COR-L47 (cell line): ENCODE measurements at regions not wholly inside any gene's neighbourhood (a gene's known extent, or its start where the extent isn't known, plus 50 kb on each side); places are given as distances from the start of the nearest gene placed in this dataset.
A peak's percentile ranks its signal among the peaks of the same experiment; 100 is the strongest.
"Not testable (repeated sequence)": the region's sequence is repeated elsewhere in the genome, so short reads cannot be mapped to it uniquely, and the experiment has no call there.

Experiments
- DNase-seq: peaks from one replicate; lab custom pipeline; 2025; lab: John Stamatoyannopoulos, UW

- DNase-seq, result no peak
Observed at GRCh38 chr15:49706805-49707204, 86.0 kb downstream of the DTWD1 start.

GRCh38 chr15:49707598-49707997 is 86.8 kb downstream of the DTWD1 start:
- DNase-seq, result no peak

GRCh38 chr15:49709646-49710214 is 88.9 kb downstream of the DTWD1 start:
- DNase-seq, result no peak

- no peak for DNase-seq
Observed at GRCh38 chr15:49712162-49712561, 91.3 kb downstream of the DTWD1 start.

GRCh38 chr15:49712846-49713450 is 92.1 kb downstream of the DTWD1 start:
- DNase-seq, result no peak

DNA sequence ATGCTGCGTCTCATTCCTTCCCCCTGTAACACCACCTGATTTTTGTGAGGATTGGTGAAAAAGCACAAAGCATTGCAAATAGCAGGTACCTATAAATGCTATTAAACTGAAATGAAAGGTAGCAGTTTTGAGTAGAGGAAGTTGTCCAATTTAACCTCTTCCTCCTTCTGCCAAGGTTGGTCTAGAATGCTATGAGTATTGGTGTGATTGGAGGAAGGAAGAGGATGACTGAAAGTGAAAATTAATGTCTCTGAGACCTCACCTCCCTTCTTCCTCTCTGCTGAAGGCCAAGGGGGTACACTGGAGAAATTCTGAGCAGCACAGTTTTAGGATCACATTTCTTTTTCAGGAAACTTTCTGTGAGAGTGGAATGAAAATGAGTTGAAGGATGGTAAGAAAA is 94.4 kb downstream of the DTWD1 start:
- no peak for DNase-seq

DNA sequence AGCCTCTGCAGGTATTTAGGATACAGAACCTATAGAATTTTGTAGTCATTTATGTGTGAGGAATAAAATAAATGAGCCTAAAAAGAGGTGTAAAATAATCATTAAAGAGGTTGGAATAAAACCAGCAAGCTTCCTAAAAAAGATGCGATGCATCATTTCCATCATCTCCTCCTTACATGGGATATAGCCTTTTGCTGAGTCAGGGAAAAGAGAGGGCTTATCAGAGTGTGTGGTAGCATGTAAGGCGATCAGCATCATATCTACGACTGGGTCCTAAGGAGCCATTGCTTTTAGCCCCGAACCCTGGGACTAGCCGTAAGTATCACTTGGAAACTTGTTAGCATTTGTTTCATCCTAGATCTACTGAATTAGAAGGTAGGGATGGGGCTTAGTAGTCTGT is 94.9 kb downstream of the DTWD1 start:
- no peak for DNase-seq

GRCh38 chr15:49718234-49718633 is 97.4 kb downstream of the DTWD1 start:
- no peak for DNase-seq

- no peak for DNase-seq
Observed at GRCh38 chr15:49718846-49719245, 98.0 kb downstream of the DTWD1 start.

- no peak for DNase-seq
Observed at GRCh38 chr15:49720261-49720660, 99.4 kb downstream of the DTWD1 start.

DNA sequence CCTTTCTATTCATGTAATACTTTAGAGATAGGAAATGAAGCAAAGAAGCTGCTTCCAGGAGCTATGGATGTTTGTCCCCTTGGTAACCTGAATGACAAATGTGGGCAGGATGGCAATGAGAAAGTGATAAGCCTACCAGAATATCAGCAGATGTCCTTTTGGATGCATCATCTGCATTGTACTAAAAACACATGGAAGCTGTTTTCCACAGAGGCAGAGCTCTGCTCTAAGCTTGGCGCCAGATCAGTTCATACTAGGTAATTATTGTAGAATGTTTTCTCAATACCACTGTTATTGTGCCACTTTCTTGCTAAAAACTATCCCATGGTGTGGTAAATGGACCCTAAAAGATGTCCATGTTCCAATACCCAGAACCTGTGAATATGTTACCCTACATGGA is 100.2 kb downstream of the DTWD1 start:
- DNase-seq, result no peak

GRCh38 chr15:49721621-49722020 is 100.8 kb downstream of the DTWD1 start:
- DNase-seq, result no peak

DNA sequence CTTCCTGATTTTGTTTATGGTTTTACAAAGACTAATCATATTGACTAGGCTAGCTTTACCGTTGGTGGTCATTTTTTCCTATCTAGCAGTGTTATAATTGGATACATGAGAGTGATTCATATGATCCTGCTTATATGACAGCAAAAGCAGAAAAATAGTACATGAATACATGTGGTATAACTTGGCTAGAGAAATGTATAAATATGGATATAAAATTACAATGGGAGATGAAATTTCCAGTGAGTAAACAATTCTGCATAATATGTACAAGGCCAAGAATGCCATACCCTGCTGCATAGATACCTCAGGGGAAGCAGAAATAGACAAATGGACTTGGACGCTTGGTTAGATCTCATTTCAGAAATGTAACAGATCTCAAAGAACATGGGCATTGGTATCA is 103.1 kb downstream of the DTWD1 start:
- DNase-seq, result no peak

- no peak for DNase-seq
Observed at GRCh38 chr15:49731187-49732099, 110.6 kb downstream of the DTWD1 start.

GRCh38 chr15:49732109-49732508 is 111.3 kb downstream of the DTWD1 start:
- DNase-seq, result not testable (repeated sequence)

- DNase-seq, result not testable (repeated sequence)
Observed at GRCh38 chr15:49734089-49734488, 113.2 kb downstream of the DTWD1 start.

GRCh38 chr15:49734831-49735508 is 114.1 kb downstream of the DTWD1 start:
- DNase-seq, result no peak

GRCh38 chr15:49737127-49737526 is 116.3 kb downstream of the DTWD1 start:
- no peak for DNase-seq

- peak; percentile 39 for DNase-seq
Observed at GRCh38 chr15:49741712-49742111, 120.9 kb downstream of the DTWD1 start.

GRCh38 chr15:49742381-49742780 is 121.5 kb downstream of the DTWD1 start:
- no peak for DNase-seq

DNA sequence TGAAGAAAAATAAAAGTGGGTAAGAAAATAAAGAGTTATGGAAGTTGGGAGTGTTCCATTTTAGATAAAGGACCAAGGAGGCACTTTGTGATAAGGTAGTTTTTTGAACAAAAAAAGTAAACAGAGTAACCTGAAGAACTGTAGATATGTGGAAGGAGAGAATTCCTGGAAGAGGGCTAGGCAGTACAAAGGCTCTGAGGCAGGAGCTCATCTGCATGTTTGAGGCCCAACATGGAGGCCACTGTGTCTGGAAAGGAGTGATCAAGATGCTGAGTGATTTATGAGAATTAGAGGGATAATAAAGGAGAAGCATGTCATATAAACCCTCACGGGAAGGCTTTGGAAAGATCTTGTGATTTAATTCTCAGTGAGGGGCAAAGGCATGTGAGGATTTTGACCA is 126.5 kb downstream of the DTWD1 start:
- no peak for DNase-seq

- DNase-seq, result peak; percentile 0
Observed at GRCh38 chr15:49748791-49749190, 127.9 kb downstream of the DTWD1 start.

- no peak for DNase-seq
Observed at GRCh38 chr15:49750553-49750952, 129.7 kb downstream of the DTWD1 start.
